IPS DF 6.9 (cell line): ENCODE measurements at regions not wholly inside any gene's neighbourhood (a gene's known extent, or its start where the extent isn't known, plus 50 kb on each side); places are given as distances from the start of the nearest gene placed in this dataset.
A peak's percentile ranks its signal among the peaks of the same experiment; 100 is the strongest.

Source experiments
- DNase-seq: peaks from one replicate; pipeline ENCODE4 v3.0.0-alpha.2; 2013; ENCODE audit warnings: low read depth, low spot score
- H3K27ac ChIP-seq: one replicate; pipeline ENCODE4 v1.5.1; 2013; ENCODE audit warnings: low read length, control low read depth
- H3K27me3 ChIP-seq: 2 replicates; pipeline ENCODE4 v1.6.1; 2013; ENCODE audit warnings: mild to moderate bottlenecking, low read length; ENCODE audit not compliant: control insufficient read depth, insufficient read depth
- H3K36me3 ChIP-seq: 2 replicates; pipeline ENCODE4 v1.6.1; 2013; ENCODE audit warnings: low read length; ENCODE audit not compliant: control insufficient read depth, insufficient read depth
- H3K4me1 ChIP-seq: 2 replicates; pipeline ENCODE4 v1.6.1; 2013; ENCODE audit warnings: low read length; ENCODE audit not compliant: control insufficient read depth, insufficient read depth
- H3K4me3 ChIP-seq: 2 replicates; pipeline ENCODE4 v1.5.1; 2013; ENCODE audit warnings: mild to moderate bottlenecking, low read length
- H3K9me3 ChIP-seq: 2 replicates; pipeline ENCODE4 v1.6.1; 2013; ENCODE audit warnings: low read length, inconsistent platforms; ENCODE audit not compliant: control insufficient read depth, insufficient read depth
- WGBS: extraction: QIAGEN DNeasy Blood & Tissue Kit; methylation state at CpG from one replicate; pipeline ENCODE4 v1.1.7; 2013; ENCODE audit warnings: mixed read lengths, missing lambda C conversion rate; ENCODE audit not compliant: insufficient read length, insufficient coverage; 5-methylcytosine and 5-hydroxymethylcytosine counted together

GRCh38 chr9:119956111-119956510, 586.9 kb upstream of the BRINP1 start:
- Histone ChIP-seq H3K4me1 (no peaks in the 10 kb centered on the region), H3K27ac (no peak overlapping the region), H3K9me3 (no peaks in the 10 kb centered on the region), H3K36me3 (no peaks in the 10 kb centered on the region), H3K4me3 (no peak overlapping the region), H3K27me3 (no peaks in the 10 kb centered on the region)
- no CpG with 5 or more reads among the region's 2 CpGs for WGBS
- no peak for DNase-seq

DNA sequence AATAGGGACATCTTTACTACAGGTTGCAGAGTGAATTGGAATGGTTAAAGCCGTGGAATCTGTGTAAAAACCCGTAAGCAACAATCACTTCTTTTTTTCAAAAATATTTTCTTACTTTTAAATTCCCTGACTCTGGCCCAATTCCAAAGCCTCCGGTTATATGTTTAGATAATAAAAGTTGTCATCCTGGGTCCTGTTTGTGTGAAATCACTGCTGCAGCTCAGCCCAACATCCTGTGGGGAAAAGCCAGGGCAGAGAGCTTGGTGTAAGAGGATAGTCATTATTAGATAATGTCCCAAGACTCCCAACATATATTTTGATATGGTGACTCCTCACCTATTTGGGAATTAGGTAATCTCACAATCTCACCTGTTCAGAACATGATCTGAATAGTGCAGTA, 586.0 kb upstream of the BRINP1 start:
- Histone ChIP-seq H3K9me3 (no peaks in the 10 kb centered on the region), H3K27me3 (no peaks in the 10 kb centered on the region), H3K4me1 (no peaks in the 10 kb centered on the region), H3K4me3 (no peak overlapping the region), H3K27ac (no peak overlapping the region), H3K36me3 (no peaks in the 10 kb centered on the region)
- DNase-seq = no peak
- WGBS = no CpG with 5 or more reads among the region's 3 CpGs

- DNase-seq = no peak
- WGBS = no CpG with 5 or more reads among the region's 3 CpGs
- Histone ChIP-seq H3K4me1 (no peaks in the 10 kb centered on the region), H3K36me3 (no peaks in the 10 kb centered on the region), H3K27ac (no peak overlapping the region), H3K4me3 (no peak overlapping the region), H3K9me3 (no peaks in the 10 kb centered on the region), H3K27me3 (no peaks in the 10 kb centered on the region)
Measured at GRCh38 chr9:119951591-119951990, 582.4 kb upstream of the BRINP1 start.

DNA sequence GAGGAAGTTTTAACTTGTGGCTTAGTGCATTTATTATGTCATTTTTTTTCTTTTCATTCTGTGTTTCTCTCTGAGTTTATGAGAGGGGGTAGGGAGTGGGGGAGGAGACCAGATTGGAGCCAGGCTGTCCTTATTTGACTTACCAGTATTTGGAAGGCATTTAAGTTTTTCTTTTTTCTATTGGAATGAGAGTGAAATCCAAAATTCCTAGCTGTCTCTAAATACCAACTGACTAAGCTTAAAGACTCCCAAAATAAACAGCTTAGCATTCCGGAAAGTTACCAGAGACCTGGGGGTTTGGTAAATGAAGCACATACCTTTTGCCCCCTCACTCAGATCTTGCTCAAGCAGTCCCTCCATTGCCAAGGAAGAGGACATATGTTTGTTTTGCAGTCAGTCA, 581.9 kb upstream of the BRINP1 start:
- no peak for DNase-seq
- no peaks in the 10 kb centered on the region for H3K27me3 ChIP-seq
- H3K27ac ChIP-seq = no peak overlapping the region
- no peaks in the 10 kb centered on the region for H3K4me1 ChIP-seq
- WGBS = no CpG with 5 or more reads among the region's 1 CpG
- H3K4me3 ChIP-seq = no peak overlapping the region
- no peaks in the 10 kb centered on the region for H3K9me3 ChIP-seq
- no peaks in the 10 kb centered on the region for H3K36me3 ChIP-seq

GRCh38 chr9:119945686-119946085, 576.5 kb upstream of the BRINP1 start:
- Histone ChIP-seq H3K36me3 (no peaks in the 10 kb centered on the region), H3K27me3 (no peaks in the 10 kb centered on the region), H3K27ac (no peak overlapping the region), H3K4me3 (no peak overlapping the region), H3K4me1 (no peaks in the 10 kb centered on the region), H3K9me3 (no peaks in the 10 kb centered on the region)
- WGBS = no CpG with 5 or more reads among the region's 7 CpGs
- DNase-seq = no peak

GRCh38 chr9:119941091-119941490, 571.9 kb upstream of the BRINP1 start:
- no peak for DNase-seq
- WGBS = no CpG with 5 or more reads among the region's 1 CpG
- no peaks in the 10 kb centered on the region for H3K4me1 ChIP-seq
- H3K27ac ChIP-seq = no peak overlapping the region
- no peaks in the 10 kb centered on the region for H3K9me3 ChIP-seq
- no peaks in the 10 kb centered on the region for H3K27me3 ChIP-seq
- H3K36me3 ChIP-seq = no peaks in the 10 kb centered on the region
- H3K4me3 ChIP-seq = no peak overlapping the region

GRCh38 chr9:119938871-119939270, 569.6 kb upstream of the BRINP1 start:
- no peak for DNase-seq
- Histone ChIP-seq H3K36me3 (no peaks in the 10 kb centered on the region), H3K27ac (no peak overlapping the region), H3K27me3 (no peaks in the 10 kb centered on the region), H3K9me3 (no peaks in the 10 kb centered on the region), H3K4me3 (no peak overlapping the region), H3K4me1 (no peaks in the 10 kb centered on the region)
- WGBS = no CpG with 5 or more reads among the region's 2 CpGs

DNA sequence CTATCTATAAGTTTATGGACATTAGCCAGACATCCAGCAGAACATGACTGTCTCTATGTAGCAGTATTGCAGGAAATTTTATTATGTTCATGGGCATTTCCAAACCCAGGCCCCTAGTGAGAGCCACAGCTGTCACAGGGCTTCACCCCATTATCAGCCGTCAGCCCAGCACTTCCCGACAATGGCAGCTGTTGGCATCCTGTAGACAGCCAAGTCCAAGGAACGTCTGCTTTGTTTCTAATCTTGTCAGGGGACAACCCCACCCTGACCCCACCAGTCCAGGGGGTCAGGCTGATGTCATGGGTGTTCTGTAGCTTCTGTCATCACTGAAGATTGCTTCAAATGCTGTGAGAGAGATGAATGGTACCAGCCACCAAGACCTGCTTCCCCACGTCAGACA, 565.3 kb upstream of the BRINP1 start:
- Histone ChIP-seq H3K36me3 (no peaks in the 10 kb centered on the region), H3K27me3 (no peaks in the 10 kb centered on the region), H3K4me1 (no peaks in the 10 kb centered on the region), H3K9me3 (no peaks in the 10 kb centered on the region), H3K4me3 (no peak overlapping the region), H3K27ac (no peak overlapping the region)
- DNase-seq = no peak
- no CpG with 5 or more reads among the region's 4 CpGs for WGBS

DNA sequence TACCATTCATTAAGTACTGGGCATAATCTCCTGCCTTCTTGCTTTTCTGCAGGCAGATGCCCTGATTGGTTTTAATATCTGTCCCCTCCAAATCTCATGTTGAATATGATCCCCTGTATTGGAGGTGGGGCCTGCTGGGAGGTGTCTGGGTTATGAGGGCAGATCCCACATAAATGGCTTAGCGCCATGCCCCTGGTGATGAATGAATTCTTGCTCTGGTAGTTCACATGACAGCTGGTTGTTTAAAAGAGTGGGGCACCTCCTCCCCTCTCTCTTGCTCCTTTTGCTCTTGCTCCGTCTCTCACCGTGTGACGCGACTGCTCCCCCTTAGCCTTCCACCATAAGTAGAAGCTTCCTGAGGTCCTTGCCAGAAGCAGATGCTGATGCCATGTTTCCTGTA, 564.0 kb upstream of the BRINP1 start:
- no CpG with 5 or more reads among the region's 5 CpGs for WGBS

DNA sequence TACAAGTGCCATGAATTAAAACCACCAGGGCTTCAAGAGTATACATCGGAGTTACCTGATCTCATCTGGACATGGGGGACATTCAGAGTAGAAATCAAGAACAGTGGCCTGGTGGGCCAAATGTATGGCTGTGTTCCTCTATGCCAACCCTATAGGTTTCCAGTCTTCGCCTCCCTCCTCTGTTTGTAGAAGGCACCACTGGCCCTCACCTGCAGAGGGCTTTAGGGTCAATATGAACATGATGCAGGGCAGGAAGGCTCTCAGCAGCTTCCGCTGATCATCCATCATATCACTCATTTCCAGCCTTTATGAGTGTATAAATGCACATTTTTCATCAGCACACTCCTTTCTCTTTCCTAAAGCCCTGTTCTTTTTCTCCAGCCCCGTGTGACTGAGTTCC, 555.5 kb upstream of the BRINP1 start:
- no peaks in the 10 kb centered on the region for H3K27me3 ChIP-seq
- H3K9me3 ChIP-seq = no peaks in the 10 kb centered on the region
- no CpG with 5 or more reads among the region's 4 CpGs for WGBS
- no peak overlapping the region for H3K27ac ChIP-seq
- no peaks in the 10 kb centered on the region for H3K36me3 ChIP-seq
- no peaks in the 10 kb centered on the region for H3K4me1 ChIP-seq
- no peak overlapping the region for H3K4me3 ChIP-seq
- peak; percentile 4 for DNase-seq

More for the DNA sequence above, 564.0 kb upstream of the BRINP1 start:
- H3K4me3 ChIP-seq = no peak overlapping the region
- DNase-seq = no peak
- H3K27ac ChIP-seq = no peak overlapping the region
- no peaks in the 10 kb centered on the region for H3K27me3 ChIP-seq
- no peaks in the 10 kb centered on the region for H3K9me3 ChIP-seq
- no peaks in the 10 kb centered on the region for H3K4me1 ChIP-seq
- H3K36me3 ChIP-seq = no peaks in the 10 kb centered on the region

DNA sequence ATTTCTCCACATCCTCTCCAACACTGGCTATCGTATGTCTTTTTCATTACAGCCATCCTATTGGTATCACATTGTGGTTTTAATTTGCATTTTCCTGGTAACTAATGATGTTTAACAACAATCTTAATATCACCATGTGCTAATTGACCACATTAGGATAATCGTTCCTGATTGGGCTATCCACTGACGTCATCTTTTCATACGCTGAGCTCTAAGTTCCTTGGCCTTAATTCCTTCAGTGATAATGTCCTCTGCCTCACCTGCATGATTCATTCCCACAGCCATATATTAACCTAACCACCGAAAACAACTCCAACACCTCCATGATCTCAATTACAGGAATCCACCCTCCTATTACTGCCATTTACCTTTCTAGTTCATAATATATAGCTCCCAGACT, 547.9 kb upstream of the BRINP1 start:
- no peaks in the 10 kb centered on the region for H3K9me3 ChIP-seq
- WGBS = 100% methylated on average over 1 of the region's 5 CpGs

More for the DNA sequence above, 547.9 kb upstream of the BRINP1 start:
- H3K27me3 ChIP-seq = no peaks in the 10 kb centered on the region
- no peaks in the 10 kb centered on the region for H3K36me3 ChIP-seq
- no peak overlapping the region for H3K4me3 ChIP-seq
- no peaks in the 10 kb centered on the region for H3K4me1 ChIP-seq
- no peak for DNase-seq
- H3K27ac ChIP-seq = no peak overlapping the region
